Activated naive CD4-positive, alpha-beta T cell treated with anti-CD3 and anti-CD28 coated beads, Interleukin-2, amount 50 U/mL, for 72 hours (primary cell): ENCODE measurements at regions not wholly inside any gene's neighbourhood (a gene's known extent, or its start where the extent isn't known, plus 50 kb on each side); places are given as distances from the start of the nearest gene placed in this dataset.

Experiments
- ATAC-seq, 2 donors: fragments of 150-1000 bp; cut with Tn5 transposase; 2 replicates each; pipeline ENCODE4 v1.10.0; 2021; ENCODE audit warnings: mild to moderate bottlenecking in 2 of 2, moderate library complexity in 2 of 2
- DNase-seq, 2 donors: peaks; one replicate each; pipeline ENCODE4 v3.0.0; 2021 to 2022; ENCODE audit warnings: low spot score in 2 of 2
- H3K27ac Mint-ChIP-seq, 2 donors: one replicate each; pipeline ENCODE4 v1.8.0; 2022; ENCODE audit warnings: mild to moderate bottlenecking in 2 of 2, mixed read lengths in 2 of 2
- H3K36me3 Mint-ChIP-seq, 2 donors: one replicate each; pipeline ENCODE4 v1.8.0; 2022; ENCODE audit warnings: mixed read lengths in 2 of 2
- H3K9me3 Mint-ChIP-seq, 2 donors: one replicate each; pipeline ENCODE4 v1.8.0; 2022; ENCODE audit warnings: mixed read lengths in 2 of 2

GRCh38 chr2:76506538-76506937, 795.8 kb upstream of the GCFC2 start:
- no peak for ATAC-seq

GRCh38 chr2:76501641-76502040, 790.9 kb upstream of the GCFC2 start:
- Mint-ChIP-seq H3K9me3 (peaks cover 17% of the 10 kb centered on the region in 2 donors), H3K36me3 (no peaks in the 10 kb centered on the region), H3K27ac (no peak overlapping the region)
- ATAC-seq (no peak), DNase-seq (no peak)

More at GRCh38 chr2:76506538-76506937, 795.8 kb upstream of the GCFC2 start:
- Mint-ChIP-seq H3K36me3 (no peaks in the 10 kb centered on the region), H3K27ac (no peak overlapping the region), H3K9me3 (peaks cover 11 to 13% of the 10 kb centered on the region in 2 donors)
- DNase-seq: no peak

- H3K9me3 Mint-ChIP-seq: peaks cover 16 to 18% of the 10 kb centered on the region in 2 donors
- DNase-seq (no peak), ATAC-seq (no peak)
- H3K27ac Mint-ChIP-seq: no peak overlapping the region
- no peaks in the 10 kb centered on the region for H3K36me3 Mint-ChIP-seq
Measured at GRCh38 chr2:76498360-76498759, 787.6 kb upstream of the GCFC2 start.

GRCh38 chr2:76491503-76491902, 780.8 kb upstream of the GCFC2 start:
- H3K9me3 Mint-ChIP-seq: peaks cover 12 to 14% of the 10 kb centered on the region in 2 donors
- peaks cover 0 to 6% of the 10 kb centered on the region in 2 donors for H3K36me3 Mint-ChIP-seq
- DNase-seq: no peak
- no peak overlapping the region for H3K27ac Mint-ChIP-seq
- ATAC-seq: no peak

- Mint-ChIP-seq H3K27ac (no peak overlapping the region), H3K36me3 (no peaks in the 10 kb centered on the region), H3K9me3 (peaks cover 7 to 17% of the 10 kb centered on the region in 2 donors)
- DNase-seq (no peak), ATAC-seq (no peak)
Measured at GRCh38 chr2:76478266-76479035, 767.7 kb upstream of the GCFC2 start.

- no peaks in the 10 kb centered on the region for H3K36me3 Mint-ChIP-seq
- DNase-seq (no peak), ATAC-seq (no peak)
- peaks cover 4% of the 10 kb centered on the region in 2 donors for H3K9me3 Mint-ChIP-seq
- no peak overlapping the region for H3K27ac Mint-ChIP-seq
Measured at GRCh38 chr2:76472946-76473345, 762.2 kb upstream of the GCFC2 start.

- Mint-ChIP-seq H3K36me3 (no peaks in the 10 kb centered on the region), H3K9me3 (peaks cover 4 to 8% of the 10 kb centered on the region in 2 donors), H3K27ac (no peak overlapping the region)
- DNase-seq (no peak), ATAC-seq (no peak)
Measured at GRCh38 chr2:76469066-76469465, 758.4 kb upstream of the GCFC2 start.

GRCh38 chr2:76467326-76467725, 756.6 kb upstream of the GCFC2 start:
- no peak for ATAC-seq
- Mint-ChIP-seq H3K9me3 (peaks cover 8 to 13% of the 10 kb centered on the region in 2 donors), H3K27ac (no peak overlapping the region), H3K36me3 (no peaks in the 10 kb centered on the region)
- DNase-seq: no peak

- ATAC-seq: no peak
- DNase-seq: no peak
- Mint-ChIP-seq H3K27ac (no peak overlapping the region), H3K9me3 (peaks cover 4 to 16% of the 10 kb centered on the region in 2 donors), H3K36me3 (no peaks in the 10 kb centered on the region)
Measured at GRCh38 chr2:76464310-76464709, 753.6 kb upstream of the GCFC2 start.

GRCh38 chr2:76461431-76461830, 750.7 kb upstream of the GCFC2 start:
- ATAC-seq: no peak
- Mint-ChIP-seq H3K36me3 (no peaks in the 10 kb centered on the region), H3K9me3 (peaks cover 4 to 21% of the 10 kb centered on the region in 2 donors), H3K27ac (no peak overlapping the region)
- DNase-seq: no peak

GRCh38 chr2:76455910-76456309, 745.2 kb upstream of the GCFC2 start:
- Mint-ChIP-seq H3K36me3 (no peaks in the 10 kb centered on the region), H3K9me3 (peaks cover 0 to 11% of the 10 kb centered on the region in 2 donors), H3K27ac (no peak overlapping the region)
- no peak for ATAC-seq
- DNase-seq: no peak

GRCh38 chr2:76450024-76450475, 739.3 kb upstream of the GCFC2 start:
- peaks cover 7 to 14% of the 10 kb centered on the region in 2 donors for H3K9me3 Mint-ChIP-seq
- ATAC-seq (no peak), DNase-seq (no peak)
- H3K27ac Mint-ChIP-seq: no peak overlapping the region
- H3K36me3 Mint-ChIP-seq: peaks cover 0 to 4% of the 10 kb centered on the region in 2 donors

GRCh38 chr2:76448956-76449355, 738.2 kb upstream of the GCFC2 start:
- DNase-seq (no peak), ATAC-seq (no peak)
- H3K36me3 Mint-ChIP-seq: peaks cover 0 to 4% of the 10 kb centered on the region in 2 donors
- H3K27ac Mint-ChIP-seq: no peak overlapping the region
- peaks cover 12 to 13% of the 10 kb centered on the region in 2 donors for H3K9me3 Mint-ChIP-seq

GRCh38 chr2:76447294-76447693, 736.6 kb upstream of the GCFC2 start:
- no peak overlapping the region for H3K27ac Mint-ChIP-seq
- H3K36me3 Mint-ChIP-seq: peaks cover 0 to 4% of the 10 kb centered on the region in 2 donors
- DNase-seq: no peak
- peaks cover 12 to 13% of the 10 kb centered on the region in 2 donors for H3K9me3 Mint-ChIP-seq
- no peak for ATAC-seq

- DNase-seq (no peak), ATAC-seq (no peak)
- Mint-ChIP-seq H3K36me3 (peaks cover 0 to 4% of the 10 kb centered on the region in 2 donors), H3K9me3 (peaks cover 12 to 13% of the 10 kb centered on the region in 2 donors), H3K27ac (no peak overlapping the region)
Measured at GRCh38 chr2:76446872-76447271, 736.2 kb upstream of the GCFC2 start.

- no peak overlapping the region for H3K27ac Mint-ChIP-seq
- ATAC-seq (no peak), DNase-seq (no peak)
- H3K9me3 Mint-ChIP-seq: peaks cover 12 to 13% of the 10 kb centered on the region in 2 donors
- H3K36me3 Mint-ChIP-seq: peaks cover 0 to 4% of the 10 kb centered on the region in 2 donors
Measured at GRCh38 chr2:76445880-76446279, 735.2 kb upstream of the GCFC2 start.

GRCh38 chr2:76444732-76445131, 734.0 kb upstream of the GCFC2 start:
- no peak overlapping the region for H3K27ac Mint-ChIP-seq
- H3K36me3 Mint-ChIP-seq: peaks cover 0 to 4% of the 10 kb centered on the region in 2 donors
- no peak for DNase-seq
- H3K9me3 Mint-ChIP-seq: peaks cover 12 to 14% of the 10 kb centered on the region in 2 donors
- no peak for ATAC-seq

- ATAC-seq (no peak), DNase-seq (no peak)
- Mint-ChIP-seq H3K27ac (no peak overlapping the region), H3K9me3 (peaks cover 5 to 11% of the 10 kb centered on the region in 2 donors), H3K36me3 (no peaks in the 10 kb centered on the region)
Measured at GRCh38 chr2:76437564-76437963, 726.8 kb upstream of the GCFC2 start.
